ENCODE measurements at regions not wholly inside any gene's neighbourhood (a gene's known extent, or its start where the extent isn't known, plus 50 kb on each side); places are given as distances from the start of the nearest gene placed in this dataset.

GRCh38 chr2:11968521-11968920 is 222.1 kb downstream of the LPIN1 start:
- H3K4me3 ChIP-seq (ENCODE audit: low read depth, low read length) = no peak overlapping the region
- no peak for DNase-seq (ENCODE audit: low read depth)
- TF ChIP-seq CTCF (conservative IDR thresholded peaks at IDR 0.05; ENCODE audit: low read depth, low read length) = no peak

- H3K4me3 ChIP-seq (ENCODE audit: low read depth, low read length) = no peak overlapping the region
- no peak for TF ChIP-seq CTCF (conservative IDR thresholded peaks at IDR 0.05; ENCODE audit: low read depth, low read length)
- DNase-seq (ENCODE audit: low read depth) = no peak
These were observed 223.3 kb downstream of the LPIN1 start for GRCh38 chr2:11969774-11970173.

GRCh38 chr2:11974573-11974972 is 228.1 kb downstream of the LPIN1 start:
- TF ChIP-seq CTCF (conservative IDR thresholded peaks at IDR 0.05; ENCODE audit: low read depth, low read length) = no peak
- DNase-seq (ENCODE audit: low read depth) = no peak
- no peak overlapping the region for H3K4me3 ChIP-seq (ENCODE audit: low read depth, low read length)

GRCh38 chr2:11975373-11975772 is 228.9 kb downstream of the LPIN1 start:
- no peak for DNase-seq (ENCODE audit: low read depth)
- no peak overlapping the region for H3K4me3 ChIP-seq (ENCODE audit: low read depth, low read length)
- no peak for TF ChIP-seq CTCF (conservative IDR thresholded peaks at IDR 0.05; ENCODE audit: low read depth, low read length)

GRCh38 chr2:11976073-11976472 is 229.6 kb downstream of the LPIN1 start:
- H3K4me3 ChIP-seq (ENCODE audit: low read depth, low read length) = no peak overlapping the region
- no peak for DNase-seq (ENCODE audit: low read depth)
- TF ChIP-seq CTCF (conservative IDR thresholded peaks at IDR 0.05; ENCODE audit: low read depth, low read length) = no peak

GRCh38 chr2:11977766-11978524 is 231.5 kb downstream of the LPIN1 start:
- no peak for DNase-seq (ENCODE audit: low read depth)
- no peak overlapping the region for H3K4me3 ChIP-seq (ENCODE audit: low read depth, low read length)
- no peak for TF ChIP-seq CTCF (conservative IDR thresholded peaks at IDR 0.05; ENCODE audit: low read depth, low read length)

- TF ChIP-seq CTCF (conservative IDR thresholded peaks at IDR 0.05; ENCODE audit: low read depth, low read length) = no peak
- no peak for DNase-seq (ENCODE audit: low read depth)
- H3K4me3 ChIP-seq (ENCODE audit: low read depth, low read length) = no peak overlapping the region
These were observed 234.4 kb downstream of the LPIN1 start for GRCh38 chr2:11980809-11981208.

Measured in epithelial cell of proximal tubule (primary cell).